Peyer's patch (tissue), 4 donors: ENCODE measurements at regions not wholly inside any gene's neighbourhood (a gene's known extent, or its start where the extent isn't known, plus 50 kb on each side); places are given as distances from the start of the nearest gene placed in this dataset.

Experiments used
- POLR2A ChIP-seq, 2 donors: fragments of 450-650 bp; IDR thresholded peaks; one replicate each; pipeline ENCODE4 v1.5.1; 2017; ENCODE audit warnings: antibody characterized with exemption in 2 of 2, mild to moderate bottlenecking in 2 of 2, moderate library complexity in 2 of 2
- TF ChIP-seq, protein P1 (sequence below), 6 experiments: fragments of 450-650 bp in 4 of 6; fragments of 200-600 bp in 2 of 6; sonication (generic) in 1 of 6; IDR thresholded peaks; one replicate each; pipeline ENCODE4 v1.5.1; 2017 to 2019; ENCODE audit warnings: antibody characterized with exemption in 6 of 6, mild to moderate bottlenecking in 3 of 6, moderate library complexity in 1 of 6

DNA sequence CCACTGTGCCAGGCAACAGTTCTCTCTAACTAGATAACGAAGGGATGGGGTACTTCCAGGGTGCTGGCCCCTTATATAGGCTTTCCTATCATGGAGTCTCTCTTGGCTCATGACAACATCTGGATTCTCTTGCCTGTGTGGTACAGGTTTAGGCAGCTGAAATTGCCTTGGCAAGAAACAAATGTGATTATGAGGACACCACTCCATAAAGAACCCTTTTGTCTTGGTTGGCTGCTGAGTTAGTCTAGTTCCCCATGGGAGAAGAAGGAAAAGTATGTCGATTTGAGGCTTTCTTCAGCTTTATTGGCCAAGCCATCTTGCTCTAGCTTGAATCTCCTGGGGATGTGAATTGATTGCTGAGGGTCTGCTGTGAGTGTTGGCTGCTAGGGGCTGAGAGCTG lies 76.3 kb upstream of the ZCCHC2 start:
- TF ChIP-seq, protein P1, sequence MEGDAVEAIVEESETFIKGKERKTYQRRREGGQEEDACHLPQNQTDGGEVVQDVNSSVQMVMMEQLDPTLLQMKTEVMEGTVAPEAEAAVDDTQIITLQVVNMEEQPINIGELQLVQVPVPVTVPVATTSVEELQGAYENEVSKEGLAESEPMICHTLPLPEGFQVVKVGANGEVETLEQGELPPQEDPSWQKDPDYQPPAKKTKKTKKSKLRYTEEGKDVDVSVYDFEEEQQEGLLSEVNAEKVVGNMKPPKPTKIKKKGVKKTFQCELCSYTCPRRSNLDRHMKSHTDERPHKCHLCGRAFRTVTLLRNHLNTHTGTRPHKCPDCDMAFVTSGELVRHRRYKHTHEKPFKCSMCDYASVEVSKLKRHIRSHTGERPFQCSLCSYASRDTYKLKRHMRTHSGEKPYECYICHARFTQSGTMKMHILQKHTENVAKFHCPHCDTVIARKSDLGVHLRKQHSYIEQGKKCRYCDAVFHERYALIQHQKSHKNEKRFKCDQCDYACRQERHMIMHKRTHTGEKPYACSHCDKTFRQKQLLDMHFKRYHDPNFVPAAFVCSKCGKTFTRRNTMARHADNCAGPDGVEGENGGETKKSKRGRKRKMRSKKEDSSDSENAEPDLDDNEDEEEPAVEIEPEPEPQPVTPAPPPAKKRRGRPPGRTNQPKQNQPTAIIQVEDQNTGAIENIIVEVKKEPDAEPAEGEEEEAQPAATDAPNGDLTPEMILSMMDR (IDR thresholded peaks at IDR 0.05) = no peak
- no peak for TF ChIP-seq POLR2A (IDR thresholded peaks at IDR 0.05)
